Sigmoid colon (tissue), 6 donors: ENCODE measurements at regions not wholly inside any gene's neighbourhood (a gene's known extent, or its start where the extent isn't known, plus 50 kb on each side); places are given as distances from the start of the nearest gene placed in this dataset.
"Not testable (repeated sequence)": the region's sequence is repeated elsewhere in the genome, so short reads cannot be mapped to it uniquely, and the experiment has no call there.

Experiments
- DNase-seq: peaks from one replicate; pipeline ENCODE4 v3.0.0-alpha.2; 2019
- H3K27ac ChIP-seq, 4 donors: fragments of 200-600 bp; sonication (generic); one replicate each; pipeline ENCODE4 v1.5.1; 2016 to 2019; ENCODE audit warnings: mild to moderate bottlenecking in 1 of 4
- H3K27me3 ChIP-seq, 3 donors: fragments of 200-600 bp; sonication (generic); one replicate each; pipeline ENCODE4 v1.5.1; 2019; ENCODE audit warnings: mild to moderate bottlenecking in 1 of 3
- H3K36me3 ChIP-seq, 4 donors: fragments of 200-600 bp; sonication (generic); one replicate each; pipeline ENCODE4 v1.5.1; 2016 to 2019
- H3K4me1 ChIP-seq, 4 donors: fragments of 200-600 bp; sonication (generic); one replicate each; pipeline ENCODE4 v1.5.1; 2017 to 2019
- H3K4me3 ChIP-seq, 4 donors: fragments of 200-600 bp; sonication (generic); one replicate each; pipeline ENCODE4 v1.5.1; 2017 to 2019; ENCODE audit warnings: mild to moderate bottlenecking in 2 of 4, moderate library complexity in 1 of 4
- H3K9me3 ChIP-seq, 4 donors: fragments of 200-600 bp in 3 of 4; sonication (generic) in 3 of 4; one replicate each; pipeline versions ENCODE4 v1.5.1 to v1.6.1; 2013 to 2019
- EP300 ChIP-seq, 4 donors: sonication (generic); formaldehyde crosslinking; IDR thresholded peaks; one replicate each; pipeline ENCODE4 v1.6.1; 2017; ENCODE audit warnings: antibody characterized with exemption in 4 of 4
- POLR2A ChIP-seq, 2 donors: fragments of 450-650 bp; IDR thresholded peaks; one replicate each; pipeline ENCODE4 v1.6.1; 2016; ENCODE audit warnings: antibody characterized with exemption in 2 of 2, mild to moderate bottlenecking in 2 of 2, moderate library complexity in 2 of 2
- POLR2AphosphoS5 ChIP-seq, 4 donors: sonication (generic); formaldehyde crosslinking; IDR thresholded peaks; one replicate each; pipeline ENCODE4 v1.6.1; 2017; ENCODE audit warnings: antibody characterized with exemption in 4 of 4
- WGBS, 2 donors: extraction: QIAGEN DNeasy Blood & Tissue Kit; methylation state at CpG; one replicate each; pipeline ENCODE4 v1.1.7; 2013; 5-methylcytosine and 5-hydroxymethylcytosine counted together
- intact Hi-C: fragments of 100-400 bp; cut with DNase I; formaldehyde crosslinking; loops from one replicate; pipeline ENCODE4 v1.15.1; 2023
- TF ChIP-seq, protein P1 (sequence below), 4 experiments: fragments of 450-650 bp in 3 of 4; fragments of 200-600 bp in 1 of 4; IDR thresholded peaks; one replicate each; pipeline ENCODE4 v1.5.1; 2016 to 2019; ENCODE audit warnings: antibody characterized with exemption in 4 of 4, mild to moderate bottlenecking in 3 of 4, moderate library complexity in 2 of 4
- donor health status: healthy with polysubstance abuse.
- donor health status: healthy.

DNA sequence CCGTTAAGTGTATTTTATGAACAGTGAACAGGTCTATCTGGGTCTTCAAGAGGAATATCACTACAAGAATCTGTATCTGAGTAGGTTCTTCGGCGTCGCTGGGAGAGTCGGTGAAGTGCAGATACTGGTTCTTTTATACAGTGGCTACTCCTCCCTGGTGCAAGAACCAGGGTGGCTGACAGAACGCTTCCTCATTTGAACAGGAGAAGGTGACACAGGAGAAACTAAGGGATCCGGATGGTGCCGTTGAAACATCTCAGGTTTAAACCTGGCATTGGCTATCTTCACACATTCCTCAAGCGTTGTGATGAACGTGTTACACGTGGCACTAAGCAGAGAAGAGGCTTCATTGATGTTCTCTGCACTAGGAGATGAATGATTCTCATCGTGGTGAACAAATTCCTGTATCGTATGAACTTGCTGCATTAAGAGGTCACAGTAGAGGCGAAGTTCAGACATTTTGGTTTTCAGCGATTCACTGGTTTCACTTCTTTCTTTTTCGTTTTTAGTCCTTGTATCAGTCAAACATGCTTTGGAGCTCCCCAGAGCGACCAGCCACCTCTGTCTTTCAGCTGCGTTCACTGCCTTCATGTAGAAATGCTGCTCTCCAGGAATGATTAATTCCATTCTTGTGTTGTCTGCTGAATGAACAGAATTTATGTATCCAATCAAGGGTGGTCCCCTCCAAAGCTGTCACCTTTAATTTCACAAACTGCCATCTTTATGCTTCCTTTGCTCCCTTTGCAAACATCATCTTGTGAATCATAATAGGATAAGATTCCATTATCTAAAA is 54.6 kb upstream of the CEACAM21 start:
- WGBS, 2 donors = 42 to 49% methylated on average over 18 of the region's 18 CpGs
- H3K27ac ChIP-seq = peak overlapping the region; percentile 39 to 45 (median 42)
- TF ChIP-seq POLR2AphosphoS5 (IDR thresholded peaks at IDR 0.05) = peak in 2 of 4 donors; percentile 24 to 34
- DNase-seq, H3K36me3 ChIP-seq, H3K9me3 ChIP-seq, intact Hi-C loops: not testable (repeated sequence)
- peaks cover 4 to 96% (median 48%) of the 10 kb centered on the region in 3 donors for H3K27me3 ChIP-seq
- H3K4me3 ChIP-seq = peak overlapping the region in 3 of 4 donors; percentile 25 to 38 (median 31)
- peaks cover 0 to 11% (median 7%) of the 10 kb centered on the region in 4 donors for H3K4me1 ChIP-seq

DNA sequence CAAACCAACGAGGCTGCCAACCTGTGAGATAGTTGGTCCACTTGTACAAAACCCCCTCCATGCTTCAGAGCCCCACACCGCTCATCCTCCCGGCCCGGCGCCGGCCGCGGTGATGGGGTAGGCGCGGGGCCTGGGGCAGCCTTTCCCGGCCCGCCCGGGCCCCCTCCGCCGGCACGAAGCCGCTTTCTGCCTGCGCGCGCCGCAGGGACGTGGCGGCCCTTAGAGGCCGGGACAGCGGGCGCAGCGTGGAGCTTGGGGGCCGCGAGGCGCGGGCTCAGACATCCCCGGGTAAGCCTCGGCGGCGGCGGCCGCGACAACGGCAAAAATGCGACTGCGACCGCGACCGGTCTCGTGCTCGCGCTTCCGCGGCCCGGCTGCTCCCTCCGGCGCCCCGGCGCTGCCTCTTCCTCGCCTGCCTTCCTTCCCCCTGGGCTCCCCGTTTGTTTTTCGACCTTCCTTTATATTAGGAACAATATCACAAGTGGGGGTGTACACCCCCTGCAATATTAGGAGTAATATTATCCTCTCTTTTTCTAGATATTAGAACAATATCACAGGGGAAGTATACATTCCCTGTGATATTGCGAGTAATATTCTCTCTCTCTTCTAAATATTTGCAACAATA is 53.9 kb upstream of the CEACAM21 start:
- DNase-seq = no peak
- intact Hi-C loops = no loop called here
- Histone ChIP-seq H3K4me3 (peak overlapping the region in 3 of 4 donors; percentile 25 to 38 (median 31)), H3K27me3 (peaks cover 0 to 93% (median 46%) of the 10 kb centered on the region in 3 donors), H3K4me1 (peaks cover 0 to 11% (median 7%) of the 10 kb centered on the region in 4 donors), H3K36me3 (no peaks in the 10 kb centered on the region), H3K27ac (peak overlapping the region; percentile 39 to 45 (median 42)), H3K9me3 (no peaks in the 10 kb centered on the region)
- WGBS, 2 donors = 2 to 4% methylated on average over 58 of the region's 58 CpGs
- no peak for TF ChIP-seq POLR2AphosphoS5 (IDR thresholded peaks at IDR 0.05)

DNA sequence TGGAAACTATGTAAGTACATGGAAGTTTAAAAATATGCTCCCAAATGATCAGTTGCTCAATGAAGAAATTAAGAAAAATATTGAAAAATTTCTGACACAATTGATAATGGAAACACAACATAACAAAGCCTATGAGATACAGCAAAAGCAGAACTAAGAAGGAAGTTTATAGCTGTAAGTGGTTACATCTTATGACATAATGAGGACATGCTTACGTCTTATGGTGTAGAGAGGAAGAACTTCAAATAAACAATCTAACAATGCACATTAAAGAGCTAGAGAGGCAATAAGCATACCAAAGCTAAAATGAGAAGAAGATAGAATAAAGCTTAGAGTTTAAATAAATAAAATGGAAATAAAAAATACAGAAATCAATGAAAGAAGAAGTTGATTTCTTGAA is 50.0 kb upstream of the CEACAM21 start:
- Histone ChIP-seq H3K27ac (no peak overlapping the region), H3K27me3 (peaks cover 0 to 63% (median 21%) of the 10 kb centered on the region in 3 donors), H3K4me1 (peaks cover 0 to 11% (median 7%) of the 10 kb centered on the region in 4 donors), H3K4me3 (no peak overlapping the region), H3K36me3 (no peaks in the 10 kb centered on the region), H3K9me3 (peaks cover 0 to 6% (median 0%) of the 10 kb centered on the region in 4 donors)
- intact Hi-C loops = no loop called here
- no peak for DNase-seq
- WGBS, 2 donors = 18 to 31% methylated on average over 1 of the region's 1 CpG
- TF ChIP-seq POLR2A (IDR thresholded peaks at IDR 0.05) (no peak), EP300 (IDR thresholded peaks at IDR 0.05) (no peak), POLR2AphosphoS5 (IDR thresholded peaks at IDR 0.05) (no peak)
- TF ChIP-seq, protein P1, sequence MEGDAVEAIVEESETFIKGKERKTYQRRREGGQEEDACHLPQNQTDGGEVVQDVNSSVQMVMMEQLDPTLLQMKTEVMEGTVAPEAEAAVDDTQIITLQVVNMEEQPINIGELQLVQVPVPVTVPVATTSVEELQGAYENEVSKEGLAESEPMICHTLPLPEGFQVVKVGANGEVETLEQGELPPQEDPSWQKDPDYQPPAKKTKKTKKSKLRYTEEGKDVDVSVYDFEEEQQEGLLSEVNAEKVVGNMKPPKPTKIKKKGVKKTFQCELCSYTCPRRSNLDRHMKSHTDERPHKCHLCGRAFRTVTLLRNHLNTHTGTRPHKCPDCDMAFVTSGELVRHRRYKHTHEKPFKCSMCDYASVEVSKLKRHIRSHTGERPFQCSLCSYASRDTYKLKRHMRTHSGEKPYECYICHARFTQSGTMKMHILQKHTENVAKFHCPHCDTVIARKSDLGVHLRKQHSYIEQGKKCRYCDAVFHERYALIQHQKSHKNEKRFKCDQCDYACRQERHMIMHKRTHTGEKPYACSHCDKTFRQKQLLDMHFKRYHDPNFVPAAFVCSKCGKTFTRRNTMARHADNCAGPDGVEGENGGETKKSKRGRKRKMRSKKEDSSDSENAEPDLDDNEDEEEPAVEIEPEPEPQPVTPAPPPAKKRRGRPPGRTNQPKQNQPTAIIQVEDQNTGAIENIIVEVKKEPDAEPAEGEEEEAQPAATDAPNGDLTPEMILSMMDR (IDR thresholded peaks at IDR 0.05) = no peak
